ENCODE measurements at regions not wholly inside any gene's neighbourhood (a gene's known extent, or its start where the extent isn't known, plus 50 kb on each side); places are given as distances from the start of the nearest gene placed in this dataset.

- no peak for TF ChIP-seq EZH2 (IDR thresholded peaks at IDR 0.05; ENCODE audit: low read depth, unreplicated experiment)
- TF ChIP-seq, protein P1, sequence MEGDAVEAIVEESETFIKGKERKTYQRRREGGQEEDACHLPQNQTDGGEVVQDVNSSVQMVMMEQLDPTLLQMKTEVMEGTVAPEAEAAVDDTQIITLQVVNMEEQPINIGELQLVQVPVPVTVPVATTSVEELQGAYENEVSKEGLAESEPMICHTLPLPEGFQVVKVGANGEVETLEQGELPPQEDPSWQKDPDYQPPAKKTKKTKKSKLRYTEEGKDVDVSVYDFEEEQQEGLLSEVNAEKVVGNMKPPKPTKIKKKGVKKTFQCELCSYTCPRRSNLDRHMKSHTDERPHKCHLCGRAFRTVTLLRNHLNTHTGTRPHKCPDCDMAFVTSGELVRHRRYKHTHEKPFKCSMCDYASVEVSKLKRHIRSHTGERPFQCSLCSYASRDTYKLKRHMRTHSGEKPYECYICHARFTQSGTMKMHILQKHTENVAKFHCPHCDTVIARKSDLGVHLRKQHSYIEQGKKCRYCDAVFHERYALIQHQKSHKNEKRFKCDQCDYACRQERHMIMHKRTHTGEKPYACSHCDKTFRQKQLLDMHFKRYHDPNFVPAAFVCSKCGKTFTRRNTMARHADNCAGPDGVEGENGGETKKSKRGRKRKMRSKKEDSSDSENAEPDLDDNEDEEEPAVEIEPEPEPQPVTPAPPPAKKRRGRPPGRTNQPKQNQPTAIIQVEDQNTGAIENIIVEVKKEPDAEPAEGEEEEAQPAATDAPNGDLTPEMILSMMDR (conservative IDR thresholded peaks at IDR 0.05; ENCODE audit: low read depth in 2 of 2): no peak
- TF ChIP-seq POLR2AphosphoS5 (IDR thresholded peaks at IDR 0.05; ENCODE audit: low read depth): no peak
- no peak for TF ChIP-seq NANOG (IDR thresholded peaks at IDR 0.05; ENCODE audit: borderline replicate concordance)
- no peak for TF ChIP-seq EZH2phosphoT487 (IDR thresholded peaks at IDR 0.05; ENCODE audit: unreplicated experiment)
- TF ChIP-seq, protein P2, sequence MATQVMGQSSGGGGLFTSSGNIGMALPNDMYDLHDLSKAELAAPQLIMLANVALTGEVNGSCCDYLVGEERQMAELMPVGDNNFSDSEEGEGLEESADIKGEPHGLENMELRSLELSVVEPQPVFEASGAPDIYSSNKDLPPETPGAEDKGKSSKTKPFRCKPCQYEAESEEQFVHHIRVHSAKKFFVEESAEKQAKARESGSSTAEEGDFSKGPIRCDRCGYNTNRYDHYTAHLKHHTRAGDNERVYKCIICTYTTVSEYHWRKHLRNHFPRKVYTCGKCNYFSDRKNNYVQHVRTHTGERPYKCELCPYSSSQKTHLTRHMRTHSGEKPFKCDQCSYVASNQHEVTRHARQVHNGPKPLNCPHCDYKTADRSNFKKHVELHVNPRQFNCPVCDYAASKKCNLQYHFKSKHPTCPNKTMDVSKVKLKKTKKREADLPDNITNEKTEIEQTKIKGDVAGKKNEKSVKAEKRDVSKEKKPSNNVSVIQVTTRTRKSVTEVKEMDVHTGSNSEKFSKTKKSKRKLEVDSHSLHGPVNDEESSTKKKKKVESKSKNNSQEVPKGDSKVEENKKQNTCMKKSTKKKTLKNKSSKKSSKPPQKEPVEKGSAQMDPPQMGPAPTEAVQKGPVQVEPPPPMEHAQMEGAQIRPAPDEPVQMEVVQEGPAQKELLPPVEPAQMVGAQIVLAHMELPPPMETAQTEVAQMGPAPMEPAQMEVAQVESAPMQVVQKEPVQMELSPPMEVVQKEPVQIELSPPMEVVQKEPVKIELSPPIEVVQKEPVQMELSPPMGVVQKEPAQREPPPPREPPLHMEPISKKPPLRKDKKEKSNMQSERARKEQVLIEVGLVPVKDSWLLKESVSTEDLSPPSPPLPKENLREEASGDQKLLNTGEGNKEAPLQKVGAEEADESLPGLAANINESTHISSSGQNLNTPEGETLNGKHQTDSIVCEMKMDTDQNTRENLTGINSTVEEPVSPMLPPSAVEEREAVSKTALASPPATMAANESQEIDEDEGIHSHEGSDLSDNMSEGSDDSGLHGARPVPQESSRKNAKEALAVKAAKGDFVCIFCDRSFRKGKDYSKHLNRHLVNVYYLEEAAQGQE (IDR thresholded peaks at IDR 0.05; ENCODE audit: unreplicated experiment): no peak
- no peak for TF ChIP-seq JUNB (IDR thresholded peaks at IDR 0.05; ENCODE audit: unreplicated experiment)
- TF ChIP-seq ETS1 (IDR thresholded peaks at IDR 0.05): no peak
These were observed 121.5 kb upstream of the RAI14 start for GRCh38 chr5:34534523-34535103.

Measured in GM23338 (cell line).